Hematopoietic multipotent progenitor cell treated with erythropoietin and hydrocortisone succinate and interleukin-3 and kit ligand, for 8 days (in vitro differentiated cells): ENCODE measurements at regions not wholly inside any gene's neighbourhood (a gene's known extent, or its start where the extent isn't known, plus 50 kb on each side); places are given as distances from the start of the nearest gene placed in this dataset.

Experiments used
- DNase-seq: peaks from one replicate; pipeline ENCODE4 v3.0.0-alpha.2; 2015

GRCh38 chr6:24076011-24076410, 50.0 kb upstream of the NRSN1 start:
- DNase-seq, result no peak
